T-helper 2 cell (primary cell): ENCODE measurements at regions not wholly inside any gene's neighbourhood (a gene's known extent, or its start where the extent isn't known, plus 50 kb on each side); places are given as distances from the start of the nearest gene placed in this dataset.
"Not testable (repeated sequence)": the region's sequence is repeated elsewhere in the genome, so short reads cannot be mapped to it uniquely, and the experiment has no call there.

ENCODE experiments used
- DNase-seq, 5 experiments: peaks; one replicate each; pipeline versions ENCODE4 v3.0.0 to v3.0.0-alpha.2; 2012 to 2022

DNA sequence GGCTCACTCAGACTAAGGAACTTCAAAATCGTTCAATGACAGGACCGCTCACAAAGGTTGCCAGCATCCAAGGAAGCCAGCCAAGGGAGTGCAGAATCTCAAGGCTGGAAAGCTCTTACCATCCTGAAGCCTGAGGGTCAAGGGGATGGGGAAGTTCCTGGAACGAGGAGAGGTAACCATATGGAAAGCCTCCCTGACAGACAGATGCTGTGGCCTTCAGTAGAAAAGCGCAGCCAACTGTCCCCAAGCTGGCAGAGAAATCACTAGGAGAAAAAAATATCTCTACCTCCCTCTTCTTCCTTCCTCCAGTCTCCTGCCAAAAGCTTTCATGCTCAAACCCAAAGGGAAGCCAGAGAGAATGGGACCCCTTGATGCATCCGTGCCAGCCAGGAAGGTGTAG, 90.5 kb upstream of the RANBP3L start:
- DNase-seq, result no peak

DNA sequence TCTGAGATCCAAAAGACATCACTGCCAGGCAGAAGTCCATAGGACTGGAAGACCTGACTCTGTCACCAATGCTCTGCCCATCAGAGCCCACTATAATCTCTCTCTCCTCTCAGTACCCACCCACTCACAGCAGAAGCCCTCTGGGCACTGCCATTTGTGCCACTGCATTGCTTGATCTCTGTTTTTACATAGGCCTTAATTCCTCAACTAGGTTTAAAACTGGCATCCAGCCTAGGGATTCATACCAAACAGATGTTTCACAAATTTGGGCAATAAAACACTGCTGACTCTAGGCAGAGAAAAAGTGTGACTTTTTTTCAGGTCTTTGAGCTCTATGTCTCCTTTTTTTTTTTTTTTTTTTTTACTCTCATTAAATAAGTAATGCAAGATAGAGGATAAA, 91.1 kb upstream of the RANBP3L start:
- no peak for DNase-seq

DNA sequence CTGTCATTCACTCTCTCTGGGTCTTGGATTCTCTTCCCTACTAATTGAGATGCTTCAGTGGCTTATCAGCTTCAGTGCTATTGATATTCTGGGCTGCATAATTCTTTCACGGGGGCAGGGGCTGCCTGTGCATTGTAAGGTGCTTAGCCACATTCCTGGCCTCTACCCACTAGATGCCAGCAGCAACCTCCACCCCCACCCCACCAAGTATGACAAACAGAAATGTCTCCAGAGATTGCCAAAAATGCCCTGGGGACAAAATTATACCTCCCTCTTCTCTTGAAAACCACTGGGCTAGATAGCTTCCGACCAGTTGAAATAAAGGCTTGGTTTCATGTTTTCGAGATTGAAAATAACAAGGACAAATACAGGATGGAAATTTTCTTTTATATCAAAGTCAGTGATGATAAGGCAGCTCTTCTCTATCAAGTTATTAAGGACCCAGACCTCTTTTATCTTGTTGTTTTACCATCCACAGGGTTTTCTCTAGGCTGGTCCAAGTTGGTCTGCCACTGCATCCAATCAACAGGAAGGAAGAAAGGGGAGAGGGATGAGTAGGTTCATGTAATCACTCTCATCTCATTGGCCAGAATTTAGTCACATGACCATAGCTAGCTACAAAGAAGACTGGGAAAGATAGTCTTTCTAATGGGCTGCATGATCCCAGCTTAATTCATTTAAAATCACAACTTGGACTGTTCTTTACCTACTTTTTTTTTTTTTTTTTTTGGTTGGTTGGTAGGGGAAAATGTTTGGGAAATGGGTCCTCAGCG, 92.1 kb upstream of the RANBP3L start:
- DNase-seq, result no peak

DNA sequence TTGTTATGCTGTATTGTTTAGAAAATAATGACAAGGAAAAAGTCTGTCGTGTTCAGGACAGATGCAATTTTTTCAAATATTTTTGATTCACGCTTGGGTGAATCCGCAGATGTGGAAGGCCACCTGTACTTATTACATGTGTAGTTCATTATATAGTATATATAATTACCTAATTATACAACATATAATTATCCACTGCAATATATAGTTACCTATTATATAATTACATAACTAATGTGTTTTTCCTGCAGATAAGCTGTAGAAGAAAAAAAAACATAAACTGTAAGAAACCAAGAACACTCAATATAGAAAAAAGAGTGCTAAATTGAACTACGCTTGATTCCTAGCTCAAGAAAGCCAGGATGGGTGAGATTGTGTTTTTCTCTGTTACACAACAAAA, 93.6 kb upstream of the RANBP3L start:
- DNase-seq, result no peak

DNA sequence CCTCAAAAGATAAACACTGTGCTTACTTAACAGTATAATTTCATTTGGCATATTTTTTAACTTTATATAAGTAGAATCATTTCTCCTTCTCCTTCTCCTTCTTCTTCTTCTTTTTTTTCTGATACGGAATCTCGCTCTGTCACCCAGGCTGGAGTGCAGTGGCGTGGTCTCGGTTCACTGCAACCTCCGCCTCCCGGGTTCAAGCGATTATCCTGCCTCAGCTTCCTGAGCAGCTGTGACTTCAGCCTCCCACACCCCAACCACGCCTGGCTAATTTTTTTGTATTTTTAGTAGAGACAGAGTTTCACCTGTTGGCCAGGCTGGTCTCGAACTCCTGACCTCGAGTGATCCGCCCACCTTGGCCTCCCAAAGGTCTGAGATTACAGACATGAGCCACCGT, 94.2 kb upstream of the RANBP3L start:
- DNase-seq, result not testable (repeated sequence)

DNA sequence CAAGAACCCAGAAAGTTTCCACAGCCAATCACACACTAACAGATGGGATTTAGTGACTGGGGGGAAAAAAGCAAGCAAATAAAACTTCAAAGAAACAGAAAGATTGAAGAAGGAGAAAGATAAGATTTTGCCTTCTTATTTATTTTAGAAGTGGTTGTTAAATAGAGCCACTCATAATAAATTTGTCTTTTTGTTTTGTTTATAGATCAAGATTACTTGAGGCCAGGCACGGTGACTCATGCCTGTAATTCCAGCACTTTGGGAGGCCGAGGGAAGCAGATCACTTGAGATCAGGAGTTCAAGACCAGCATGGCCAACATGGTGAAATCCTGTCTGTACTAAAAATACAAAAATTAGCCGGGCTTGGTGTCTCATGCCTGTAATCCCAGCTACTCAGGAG, 94.9 kb upstream of the RANBP3L start:
- DNase-seq, result no peak

DNA sequence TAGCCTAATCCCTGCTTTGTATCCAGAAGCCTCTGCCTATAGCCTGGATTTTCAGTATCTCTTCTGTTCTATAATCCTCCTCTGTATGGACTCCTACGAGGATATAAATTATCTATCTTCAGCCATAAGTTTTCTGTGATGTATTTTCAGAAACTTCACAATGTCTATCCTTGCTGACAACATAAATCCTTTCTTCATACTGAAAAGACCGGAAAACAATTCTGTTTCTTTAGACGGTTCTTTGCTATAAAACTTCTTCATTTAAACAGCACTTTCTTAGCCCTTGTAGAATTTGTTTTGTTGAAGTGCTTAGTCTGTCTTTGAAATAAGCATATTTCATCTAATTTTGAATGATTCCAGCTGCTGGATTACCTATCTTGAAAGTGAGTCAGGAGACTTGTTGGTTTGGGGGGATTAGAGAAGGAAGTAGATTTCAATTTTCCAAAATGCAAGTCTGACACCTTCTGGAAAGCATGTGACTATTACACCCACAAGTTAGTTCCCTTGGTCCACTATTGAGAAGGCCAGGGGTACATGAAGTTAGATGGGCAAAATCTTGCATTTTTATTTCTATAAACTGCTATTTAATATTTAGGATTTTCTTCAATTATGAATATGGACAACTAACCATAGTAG, 96.3 kb upstream of the RANBP3L start:
- DNase-seq, result no peak

DNA sequence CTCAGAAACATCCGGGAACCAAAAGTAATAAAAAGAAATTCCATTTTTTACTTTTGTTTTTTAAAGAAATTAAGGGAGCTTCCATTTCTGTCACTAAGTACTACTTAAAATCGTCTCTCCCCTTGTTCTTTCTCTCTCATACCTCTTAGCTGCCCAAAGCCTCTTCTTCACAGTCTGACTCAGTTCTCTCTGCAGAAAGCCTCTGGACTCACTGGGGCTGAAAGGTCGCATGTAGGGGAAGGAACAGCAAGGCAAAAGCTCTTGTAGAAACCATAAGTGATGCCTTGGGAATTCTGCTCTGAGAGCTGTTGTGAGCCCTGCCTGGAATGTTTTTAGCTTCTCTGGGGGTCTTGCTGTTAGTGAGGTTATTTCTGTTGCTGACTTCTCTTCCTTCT, 100.8 kb upstream of the RANBP3L start:
- DNase-seq, result no peak

DNA sequence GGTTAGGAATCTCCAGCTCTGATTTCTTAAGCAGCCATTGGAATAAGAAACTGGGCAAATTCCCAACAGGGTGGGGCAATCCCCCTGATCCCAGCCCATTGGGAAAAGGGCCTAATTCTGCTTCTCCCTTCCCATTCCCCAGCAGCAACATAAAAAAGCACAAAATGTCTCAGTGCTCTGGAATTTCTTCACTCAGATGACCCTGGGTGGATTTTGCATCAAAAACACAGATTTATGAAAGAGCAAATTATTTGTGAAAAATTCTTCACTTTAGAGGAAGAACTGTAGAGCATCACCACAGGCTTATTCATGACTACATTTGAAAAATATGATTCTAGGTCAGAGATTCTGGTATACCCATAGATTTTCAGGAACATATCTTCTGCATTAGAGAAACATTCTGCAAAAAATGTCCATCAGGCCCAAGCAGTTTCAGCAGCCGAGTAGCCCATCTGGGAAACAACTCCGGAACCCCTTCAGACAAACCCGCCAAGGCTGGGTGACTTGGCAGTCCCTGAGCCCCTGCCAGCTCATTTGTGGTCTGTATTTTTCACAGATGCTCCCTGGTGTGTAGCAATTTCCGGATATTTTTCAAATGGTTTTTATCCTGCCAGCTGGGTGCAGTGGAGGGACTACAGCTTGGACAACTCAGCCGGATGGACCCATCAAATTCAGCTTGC, 102.1 kb upstream of the RANBP3L start:
- DNase-seq, result no peak

DNA sequence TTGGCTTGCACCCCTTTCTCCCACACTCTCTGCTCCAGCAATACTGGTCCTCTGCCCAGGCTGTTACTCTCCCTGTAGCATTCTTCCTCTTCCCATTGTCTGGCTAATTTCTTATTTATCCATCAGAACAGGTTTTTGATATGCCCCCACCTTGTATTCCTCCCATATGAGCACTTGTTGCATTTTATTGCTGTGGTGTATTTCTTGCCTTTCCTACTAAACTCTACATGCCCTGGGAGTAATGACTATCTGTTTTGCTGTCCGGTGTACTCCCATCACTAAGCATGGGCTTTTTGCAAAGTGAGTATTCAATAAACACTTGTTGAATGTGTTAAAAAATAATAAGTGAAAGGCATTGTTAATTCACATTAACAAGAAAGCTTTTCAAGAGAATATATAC, 104.3 kb upstream of the RANBP3L start:
- DNase-seq, result no peak

DNA sequence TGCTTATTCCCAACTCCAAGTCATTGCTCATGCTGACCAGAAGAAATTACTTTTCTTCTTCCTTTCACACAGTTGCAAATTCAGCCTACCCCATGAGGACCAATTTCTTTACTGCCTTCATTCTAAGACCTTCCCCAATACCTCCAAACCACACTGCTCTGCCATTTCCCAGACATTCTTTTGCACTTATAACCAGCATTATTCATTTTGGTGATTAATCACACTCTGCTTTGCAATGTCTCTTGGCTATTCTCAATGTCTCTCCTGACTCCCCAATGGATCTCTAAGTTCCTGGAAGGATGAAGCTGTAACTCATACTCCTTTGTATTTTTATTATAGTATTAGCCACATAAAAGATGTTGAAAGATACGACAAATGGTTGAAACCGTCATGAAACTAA, 105.7 kb upstream of the RANBP3L start:
- no peak for DNase-seq

DNA sequence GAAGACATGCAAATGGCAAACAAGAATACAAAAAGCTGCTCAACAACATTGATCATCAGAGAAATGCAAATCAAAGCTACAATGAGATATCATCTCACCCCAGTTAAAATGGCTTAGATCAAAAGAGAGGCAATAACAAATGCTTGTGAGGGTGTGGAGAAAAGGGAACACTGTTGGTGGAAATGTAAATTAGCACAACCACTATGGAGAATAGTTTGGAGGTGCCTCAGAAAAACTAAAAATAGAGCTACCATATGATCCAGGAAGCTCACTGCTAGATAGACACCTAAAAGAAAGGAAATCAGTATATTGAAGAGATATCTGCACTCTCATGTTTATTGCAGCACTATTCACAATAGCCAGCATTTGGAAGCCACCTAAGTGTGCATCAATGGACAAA, 108.0 kb upstream of the RANBP3L start:
- not testable (repeated sequence) for DNase-seq

DNA sequence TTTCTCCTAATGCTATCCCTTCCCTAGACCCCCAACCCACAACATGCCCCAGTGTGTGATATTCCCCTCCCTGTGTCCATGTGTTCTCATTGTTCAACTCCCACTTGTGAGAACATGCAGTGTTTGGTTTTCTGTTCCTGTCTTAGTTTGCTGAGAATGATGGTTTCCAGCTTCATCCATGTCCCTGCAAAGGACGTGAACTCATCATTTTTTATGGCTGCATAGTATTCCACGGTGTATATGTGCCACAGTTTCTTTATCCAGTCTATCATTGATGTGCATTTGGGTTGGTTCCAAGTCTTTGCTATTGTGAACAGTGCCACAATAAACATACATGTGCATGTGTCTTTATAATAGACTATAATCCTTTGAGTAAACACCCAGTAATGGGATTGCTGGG, 109.0 kb upstream of the RANBP3L start:
- DNase-seq, result not testable (repeated sequence)

DNA sequence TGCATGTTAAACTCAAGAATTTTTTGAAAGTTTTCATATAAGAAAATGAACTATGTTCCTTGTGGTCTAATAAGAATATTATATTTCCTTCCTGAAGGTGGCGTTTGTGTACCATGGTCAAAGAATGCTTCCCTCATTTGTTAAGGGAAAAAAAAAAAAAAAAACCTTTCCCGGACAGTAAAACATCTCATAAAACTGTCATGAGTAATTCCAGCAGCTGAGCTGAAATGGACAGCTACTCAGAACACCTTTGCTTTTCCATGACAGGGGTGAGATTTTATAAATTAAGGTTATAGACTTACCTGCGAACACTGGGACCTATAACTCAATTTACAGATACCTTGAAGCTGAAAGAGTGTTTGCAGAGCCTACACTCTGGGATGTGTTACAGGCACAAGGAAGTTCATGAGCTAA, 113.2 kb upstream of the RANBP3L start:
- peak in 1 of 5 experiments; percentile 22 for DNase-seq

DNA sequence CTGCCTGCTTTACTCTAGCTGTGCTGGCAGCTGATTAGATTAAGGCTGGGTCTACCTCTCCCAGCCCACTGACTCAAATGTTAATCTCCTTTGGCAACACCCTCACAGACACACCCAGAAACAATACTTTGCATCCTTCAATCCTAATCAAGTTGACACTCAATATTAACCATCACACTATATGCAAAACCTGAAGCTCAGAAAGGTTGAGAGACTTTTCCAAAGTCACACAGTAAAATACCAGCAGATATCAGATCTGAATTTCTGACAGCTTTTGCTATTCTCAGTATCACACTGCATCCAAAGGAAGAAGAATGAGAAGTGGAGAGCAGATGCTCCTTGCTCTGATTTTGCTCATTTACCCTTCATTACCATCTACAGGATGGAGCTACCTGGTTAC, 114.9 kb upstream of the RANBP3L start:
- no peak for DNase-seq

DNA sequence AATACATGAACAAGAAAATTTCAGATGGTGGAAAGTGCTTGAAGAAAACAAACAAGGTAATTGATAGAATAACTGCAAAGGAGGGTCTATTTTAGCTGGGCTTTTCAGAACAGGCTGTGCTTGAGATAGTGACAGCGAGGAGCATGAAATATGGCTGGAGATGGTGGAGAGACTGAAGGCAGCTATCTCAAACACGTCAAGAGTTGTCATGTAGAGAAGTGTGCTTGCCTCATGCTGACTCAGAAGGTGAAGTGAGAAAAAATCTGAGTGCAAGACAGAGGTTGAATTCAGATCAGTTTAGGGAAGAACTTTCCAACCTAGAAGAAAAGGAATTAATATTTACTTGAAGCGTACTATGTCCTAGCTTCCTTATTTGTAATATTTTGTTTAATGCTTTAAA, 115.5 kb upstream of the RANBP3L start:
- DNase-seq, result peak in 1 of 5 experiments; percentile 51

DNA sequence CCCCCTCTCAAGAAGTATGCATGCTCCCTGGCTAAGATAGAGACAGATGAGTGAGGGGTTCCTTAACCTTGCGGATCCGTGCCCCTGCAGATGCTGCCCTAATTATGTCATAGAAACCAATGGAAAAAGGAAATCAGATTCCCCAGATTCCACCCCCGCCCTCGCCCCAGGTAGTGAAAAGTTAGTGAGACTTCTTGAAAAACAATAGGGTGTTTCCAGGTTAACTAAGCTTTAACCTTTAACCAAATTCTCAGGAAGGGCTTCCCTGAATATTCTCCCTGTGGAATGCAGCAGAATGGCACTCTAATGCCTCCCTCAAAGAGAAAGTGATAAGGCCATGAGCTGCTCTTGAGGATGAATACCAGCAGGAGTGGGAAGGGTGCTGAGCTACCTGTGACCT, 116.0 kb upstream of the RANBP3L start:
- DNase-seq, result no peak

DNA sequence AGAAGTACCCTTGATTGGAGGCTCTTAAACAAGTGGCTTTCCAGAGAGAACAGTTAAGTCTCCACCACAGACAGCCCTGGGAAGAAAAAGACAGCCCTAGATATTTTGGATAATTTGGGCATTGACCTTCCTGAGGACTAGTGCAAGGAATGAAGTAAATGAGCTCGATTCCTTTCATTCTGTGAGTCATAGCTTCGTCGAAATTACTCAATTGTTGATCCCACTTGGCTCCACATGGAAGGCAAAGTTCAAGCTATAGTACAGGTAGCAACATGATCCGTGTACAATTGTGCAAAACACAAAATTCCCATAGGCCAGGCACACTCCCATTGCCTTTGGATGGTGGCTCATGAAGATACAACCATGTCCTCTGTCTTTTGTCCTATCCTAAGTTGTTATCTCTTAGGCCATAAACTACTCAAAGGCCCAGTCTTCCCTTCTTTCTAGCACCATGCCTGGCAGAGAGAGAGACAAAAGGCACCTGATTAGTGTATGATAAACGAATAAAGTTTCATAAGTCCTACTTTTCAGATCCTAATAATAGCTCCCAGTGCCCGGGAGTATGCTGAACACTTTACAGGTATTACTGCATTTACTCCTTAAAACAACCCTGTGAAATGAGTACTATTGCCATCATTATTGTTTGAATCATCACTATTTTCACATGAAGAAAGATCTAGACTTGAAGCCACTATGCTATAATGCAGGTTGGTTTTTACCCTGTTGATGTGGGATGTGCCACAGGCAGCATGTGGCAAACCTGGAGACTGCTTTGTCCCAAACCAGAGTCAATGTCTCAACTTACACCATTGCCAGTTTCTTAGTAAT, 116.7 kb upstream of the RANBP3L start:
- peak in 1 of 5 experiments; percentile 28 for DNase-seq

DNA sequence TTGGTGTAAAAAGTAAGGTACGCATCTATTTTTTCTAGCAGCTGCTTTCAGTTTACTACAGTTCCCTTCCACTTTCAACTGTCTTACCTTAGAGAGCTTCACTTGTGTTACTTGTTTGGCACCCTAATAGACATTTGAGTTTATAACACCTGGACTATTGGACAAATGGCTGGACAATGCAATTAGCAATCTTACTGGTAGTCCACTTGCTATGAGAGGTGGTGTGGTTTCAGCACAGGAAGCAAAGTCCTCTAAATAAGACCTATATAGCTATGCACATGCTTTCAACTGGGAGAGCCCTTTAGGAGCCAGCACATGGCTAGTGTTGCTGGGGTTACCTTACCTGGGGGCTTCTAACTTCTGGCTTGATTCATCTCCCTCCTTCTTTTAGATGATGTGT, 119.6 kb upstream of the RANBP3L start:
- DNase-seq, result no peak

DNA sequence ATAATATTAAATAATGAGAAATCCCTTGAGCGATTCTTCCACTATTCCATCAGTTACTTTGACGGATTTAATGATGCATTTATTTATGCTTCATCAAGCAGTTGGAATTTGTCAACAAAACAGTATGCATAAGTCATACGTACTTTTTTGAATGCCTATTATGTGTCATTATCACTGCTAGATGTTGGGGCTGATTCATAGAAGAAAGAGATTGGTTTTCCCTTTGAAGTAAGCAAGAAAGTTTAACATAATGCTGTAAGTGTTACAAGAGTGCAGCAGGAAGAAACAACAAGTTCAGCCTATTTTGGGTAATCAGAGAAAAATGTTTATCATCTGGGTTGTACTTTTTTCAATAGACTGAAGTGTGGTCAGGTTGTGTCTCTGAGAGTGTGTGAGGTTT, 121.2 kb upstream of the RANBP3L start:
- peak in 1 of 5 experiments; percentile 39 for DNase-seq

DNA sequence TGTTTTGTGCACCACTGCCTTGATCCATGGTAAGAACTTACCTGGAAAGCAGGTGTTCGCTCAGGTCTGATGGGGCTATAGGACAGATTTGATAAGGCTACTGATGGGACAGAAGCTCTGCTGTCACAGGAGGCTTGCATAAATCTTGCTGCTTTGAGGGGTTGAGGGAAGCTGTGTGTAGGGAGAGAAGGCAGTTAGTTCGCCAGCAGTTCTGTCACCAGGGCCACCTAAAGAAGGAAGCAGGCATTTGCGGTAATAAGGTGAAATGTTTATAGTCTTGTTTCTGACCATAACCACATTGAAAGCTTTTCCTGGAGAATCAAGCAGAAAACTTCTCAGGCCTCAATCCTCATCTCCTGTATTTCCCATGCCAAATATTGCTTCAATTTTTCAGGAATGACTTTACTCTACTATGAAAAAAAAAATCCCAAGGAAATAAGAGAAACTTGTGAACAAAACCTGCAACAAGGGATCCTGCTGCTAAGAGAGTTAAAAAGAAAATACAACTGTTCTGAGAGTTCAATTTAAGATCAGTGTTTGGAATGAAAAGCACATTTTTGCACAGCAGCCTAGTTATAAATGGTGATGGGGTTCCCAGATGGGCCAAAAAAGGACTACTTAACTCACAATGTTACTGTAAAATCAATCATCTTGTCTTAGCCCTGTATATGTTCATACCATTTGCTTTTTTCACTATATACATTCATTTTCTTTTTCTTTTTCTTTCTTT, 122.0 kb upstream of the RANBP3L start:
- no peak for DNase-seq

DNA sequence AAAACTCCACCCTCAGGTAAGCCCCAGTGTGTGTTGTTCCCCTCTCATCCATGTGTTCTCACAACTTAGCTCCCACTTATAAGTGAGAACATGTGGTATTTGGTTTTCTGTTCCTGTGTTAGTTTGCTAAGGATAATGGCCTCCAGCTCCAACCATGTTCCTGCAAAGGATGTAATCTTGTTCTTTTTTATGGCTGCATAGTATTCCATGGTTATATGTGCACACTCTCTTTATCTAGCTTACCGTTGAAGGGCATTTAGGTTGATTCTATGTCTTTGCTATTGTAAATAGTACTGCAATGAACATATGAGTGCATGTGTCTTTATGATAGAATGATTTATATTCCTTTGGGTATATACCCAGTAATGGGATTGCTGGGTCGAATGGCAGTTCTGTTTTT, 124.4 kb upstream of the RANBP3L start:
- not testable (repeated sequence) for DNase-seq
